ENCODE measurements at regions not wholly inside any gene's neighbourhood (a gene's known extent, or its start where the extent isn't known, plus 50 kb on each side); places are given as distances from the start of the nearest gene placed in this dataset.

- BruUV-seq (replicated peaks), result no TSS peak
- H3K27me3 Mint-ChIP-seq (ENCODE audit: unreplicated experiment), result no peaks in the 10 kb centered on the region
These were observed 584.4 kb downstream of the TCERG1L start for GRCh38 chr10:130726996-130727725.

DNA sequence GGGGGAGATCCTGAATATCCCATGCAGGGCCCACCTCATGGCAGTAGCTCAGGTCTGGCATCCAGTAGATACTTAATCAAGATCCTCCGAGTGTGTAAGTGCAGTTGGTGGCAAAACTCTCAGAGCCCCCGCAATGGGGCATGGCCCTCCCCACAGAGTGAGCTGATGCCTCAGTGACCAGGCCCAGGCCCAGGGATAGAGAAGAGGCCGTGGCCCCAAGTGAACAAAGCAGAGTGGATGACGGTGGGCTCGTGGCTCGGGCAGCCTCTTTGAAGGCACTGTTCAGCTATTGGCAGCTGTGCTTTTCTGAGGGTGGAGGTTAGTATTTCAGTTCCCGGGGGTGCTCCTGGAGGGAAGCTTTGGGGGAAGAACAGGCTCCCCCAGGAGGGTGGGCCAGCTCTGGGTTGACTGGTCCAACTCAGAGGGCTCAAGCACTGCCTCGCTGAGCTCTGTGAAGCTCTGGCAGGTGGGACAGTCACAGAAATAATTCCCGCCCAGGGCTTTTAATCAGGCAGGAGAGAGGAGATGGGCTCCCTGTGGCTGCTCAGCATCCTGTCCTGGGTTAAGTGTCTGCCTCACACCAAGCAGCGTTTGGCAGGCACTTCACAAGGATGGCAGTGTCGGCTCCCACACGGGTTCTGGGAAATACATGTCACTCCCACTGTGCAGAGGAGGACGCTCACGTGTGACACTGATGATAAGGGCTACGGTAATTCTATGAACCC is 583.6 kb downstream of the TCERG1L start:
- H3K27me3 Mint-ChIP-seq (ENCODE audit: unreplicated experiment), result no peaks in the 10 kb centered on the region
- H3K27ac Mint-ChIP-seq (ENCODE audit: unreplicated experiment), result no peak overlapping the region
- no peak for DNase-seq
- intact Hi-C loops (cut with micrococcal nuclease; ENCODE audit: unreplicated experiment), result no loop called here
- no peaks in the 10 kb centered on the region for H3K4me1 Mint-ChIP-seq (ENCODE audit: low read depth, unreplicated experiment)
- no peak overlapping the region for H3K4me3 Mint-ChIP-seq (ENCODE audit: low read depth, unreplicated experiment)
- BruUV-seq (replicated peaks), result no TSS peak
- peaks cover 4% of the 10 kb centered on the region for H3K9me3 Mint-ChIP-seq (ENCODE audit: low read depth, unreplicated experiment)
- CTCF ChIA-PET, result no interaction called here
- H3K36me3 Mint-ChIP-seq (ENCODE audit: insufficient read depth, unreplicated experiment), result no peaks in the 10 kb centered on the region
- TF ChIP-seq CTCF (IDR thresholded peaks at IDR 0.05; ENCODE audit: unreplicated experiment), result no peak

More at GRCh38 chr10:130726996-130727725, 584.4 kb downstream of the TCERG1L start:
- Mint-ChIP-seq H3K4me1 (ENCODE audit: low read depth, unreplicated experiment) (no peaks in the 10 kb centered on the region), H3K27ac (ENCODE audit: unreplicated experiment) (no peak overlapping the region), H3K36me3 (ENCODE audit: insufficient read depth, unreplicated experiment) (no peaks in the 10 kb centered on the region), H3K4me3 (ENCODE audit: low read depth, unreplicated experiment) (no peak overlapping the region), H3K9me3 (ENCODE audit: low read depth, unreplicated experiment) (peaks cover 4% of the 10 kb centered on the region)
- CTCF ChIA-PET, result no interaction called here
- intact Hi-C loops (cut with micrococcal nuclease; ENCODE audit: unreplicated experiment), result no loop called here
- no peak for TF ChIP-seq CTCF (IDR thresholded peaks at IDR 0.05; ENCODE audit: unreplicated experiment)
- no peak for DNase-seq

DNA sequence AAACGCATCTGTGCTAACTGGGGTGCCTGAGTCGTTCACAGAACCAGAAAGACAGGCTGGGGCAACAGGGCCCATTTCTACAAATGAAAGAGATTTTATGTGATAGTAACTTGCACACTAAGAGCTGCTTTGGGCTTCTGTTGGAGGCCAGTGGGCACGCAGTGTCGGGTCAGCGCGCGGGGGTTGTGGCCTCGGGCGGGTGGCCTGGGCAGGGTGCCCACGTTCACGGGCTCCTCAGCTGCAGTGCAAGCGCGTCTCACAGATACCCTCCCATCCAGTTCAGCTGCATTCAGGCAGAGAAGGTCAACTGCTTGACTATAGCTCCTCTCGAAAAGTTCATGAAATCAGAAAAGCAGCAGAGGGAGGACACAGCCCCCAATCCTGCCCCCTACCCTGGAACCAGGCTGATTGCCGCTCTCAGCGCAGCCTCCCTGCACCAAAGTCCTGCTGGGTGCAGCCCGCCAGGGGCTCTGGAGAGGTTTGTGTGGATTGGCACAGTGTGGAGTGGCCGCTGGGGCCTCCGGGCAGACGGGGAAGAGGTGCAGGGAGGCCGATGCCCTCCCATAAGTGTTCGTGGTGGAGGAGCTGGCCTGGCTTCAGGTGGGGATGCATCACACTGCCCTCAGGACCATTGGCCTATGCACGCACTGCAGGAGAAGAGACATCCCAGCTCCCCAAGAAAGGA is 582.8 kb downstream of the TCERG1L start:
- intact Hi-C loops (cut with micrococcal nuclease; ENCODE audit: unreplicated experiment), result no loop called here
- no peaks in the 10 kb centered on the region for H3K4me1 Mint-ChIP-seq (ENCODE audit: low read depth, unreplicated experiment)
- no TSS peak for BruUV-seq (replicated peaks)
- no peak overlapping the region for H3K27ac Mint-ChIP-seq (ENCODE audit: unreplicated experiment)
- TF ChIP-seq CTCF (IDR thresholded peaks at IDR 0.05; ENCODE audit: unreplicated experiment), result no peak
- H3K27me3 Mint-ChIP-seq (ENCODE audit: unreplicated experiment), result no peaks in the 10 kb centered on the region
- DNase-seq, result no peak
- CTCF ChIA-PET, result no interaction called here
- H3K36me3 Mint-ChIP-seq (ENCODE audit: insufficient read depth, unreplicated experiment), result no peaks in the 10 kb centered on the region
- peaks cover 4% of the 10 kb centered on the region for H3K9me3 Mint-ChIP-seq (ENCODE audit: low read depth, unreplicated experiment)
- H3K4me3 Mint-ChIP-seq (ENCODE audit: low read depth, unreplicated experiment), result no peak overlapping the region

- no peaks in the 10 kb centered on the region for H3K4me1 Mint-ChIP-seq (ENCODE audit: low read depth, unreplicated experiment)
- H3K27me3 Mint-ChIP-seq (ENCODE audit: unreplicated experiment), result no peaks in the 10 kb centered on the region
- H3K27ac Mint-ChIP-seq (ENCODE audit: unreplicated experiment), result no peak overlapping the region
- H3K36me3 Mint-ChIP-seq (ENCODE audit: insufficient read depth, unreplicated experiment), result no peaks in the 10 kb centered on the region
- no peak overlapping the region for H3K4me3 Mint-ChIP-seq (ENCODE audit: low read depth, unreplicated experiment)
- CTCF ChIA-PET, result no interaction called here
- BruUV-seq (replicated peaks), result no TSS peak
- intact Hi-C loops (cut with micrococcal nuclease; ENCODE audit: unreplicated experiment), result no loop called here
- TF ChIP-seq CTCF (IDR thresholded peaks at IDR 0.05; ENCODE audit: unreplicated experiment), result no peak
- peaks cover 10% of the 10 kb centered on the region for H3K9me3 Mint-ChIP-seq (ENCODE audit: low read depth, unreplicated experiment)
- DNase-seq, result no peak
These were observed 581.6 kb downstream of the TCERG1L start for GRCh38 chr10:130729876-130730275.
